Activated T-cell treated with anti-CD3 and anti-CD28 coated beads, Interleukin-2, amount 50 U/mL, for 4 hours (primary cell): ENCODE measurements at regions not wholly inside any gene's neighbourhood (a gene's known extent, or its start where the extent isn't known, plus 50 kb on each side); places are given as distances from the start of the nearest gene placed in this dataset.
A peak's percentile ranks its signal among the peaks of the same experiment; 100 is the strongest.

Experiments used
- ATAC-seq, 2 donors: fragments of 200-7000 bp; cut with Tn5 transposase; one replicate each; pipeline ENCODE4 v1.10.0; 2021
- DNase-seq: peaks from one replicate; pipeline ENCODE4 v3.0.0-alpha.2; 2020
- H3K27me3 Mint-ChIP-seq: one replicate; pipeline ENCODE4 v1.8.0; 2021; ENCODE audit warnings: low read depth, mixed read lengths
- H3K36me3 Mint-ChIP-seq: one replicate; pipeline ENCODE4 v1.8.0; 2022; ENCODE audit warnings: mixed read lengths; ENCODE audit not compliant: insufficient read depth
- H3K4me1 Mint-ChIP-seq: one replicate; pipeline ENCODE4 v1.8.0; 2021; ENCODE audit warnings: low read depth, mixed read lengths
- H3K4me3 Mint-ChIP-seq: one replicate; pipeline ENCODE4 v1.8.0; 2021; ENCODE audit warnings: mild to moderate bottlenecking, moderate library complexity, mixed read lengths
- H3K9me3 Mint-ChIP-seq: one replicate; pipeline ENCODE4 v1.8.0; 2021; ENCODE audit warnings: mixed read lengths

- peaks cover 54% of the 10 kb centered on the region for H3K27me3 Mint-ChIP-seq
- no peak for ATAC-seq
- no peaks in the 10 kb centered on the region for H3K9me3 Mint-ChIP-seq
- H3K4me3 Mint-ChIP-seq: no peak overlapping the region
- H3K36me3 Mint-ChIP-seq: no peaks in the 10 kb centered on the region
- no peaks in the 10 kb centered on the region for H3K4me1 Mint-ChIP-seq
- no peak for DNase-seq
Observed at GRCh38 chr5:73250645-73251044, 77.7 kb downstream of the TMEM174 start.

GRCh38 chr5:73242735-73243134 lies 69.7 kb downstream of the TMEM174 start:
- Mint-ChIP-seq H3K9me3 (no peaks in the 10 kb centered on the region), H3K4me3 (no peak overlapping the region), H3K36me3 (no peaks in the 10 kb centered on the region), H3K27me3 (peaks cover 30% of the 10 kb centered on the region), H3K4me1 (no peaks in the 10 kb centered on the region)
- no peak for ATAC-seq
- DNase-seq: no peak

GRCh38 chr5:73238873-73239272 lies 65.9 kb downstream of the TMEM174 start:
- ATAC-seq (no peak), DNase-seq (no peak)
- peaks cover 34% of the 10 kb centered on the region for H3K27me3 Mint-ChIP-seq
- H3K4me1 Mint-ChIP-seq: peaks cover 3% of the 10 kb centered on the region
- H3K4me3 Mint-ChIP-seq: no peak overlapping the region
- no peaks in the 10 kb centered on the region for H3K9me3 Mint-ChIP-seq
- no peaks in the 10 kb centered on the region for H3K36me3 Mint-ChIP-seq

- DNase-seq (no peak), ATAC-seq (no peak)
- peaks cover 22% of the 10 kb centered on the region for H3K4me1 Mint-ChIP-seq
- peaks cover 46% of the 10 kb centered on the region for H3K27me3 Mint-ChIP-seq
- H3K9me3 Mint-ChIP-seq: no peaks in the 10 kb centered on the region
- no peak overlapping the region for H3K4me3 Mint-ChIP-seq
- H3K36me3 Mint-ChIP-seq: no peaks in the 10 kb centered on the region
Observed at GRCh38 chr5:73236541-73237128, 63.6 kb downstream of the TMEM174 start.

- Mint-ChIP-seq H3K4me1 (peaks cover 24% of the 10 kb centered on the region), H3K27me3 (peaks cover 63% of the 10 kb centered on the region), H3K36me3 (no peaks in the 10 kb centered on the region), H3K4me3 (no peak overlapping the region), H3K9me3 (no peaks in the 10 kb centered on the region)
- DNase-seq: no peak
- no peak for ATAC-seq
Observed at GRCh38 chr5:73234204-73234555, 61.2 kb downstream of the TMEM174 start.

GRCh38 chr5:73233461-73234203 lies 60.6 kb downstream of the TMEM174 start:
- Mint-ChIP-seq H3K4me1 (peaks cover 24% of the 10 kb centered on the region), H3K27me3 (peaks cover 68% of the 10 kb centered on the region), H3K4me3 (peak overlapping the region; percentile 56), H3K9me3 (no peaks in the 10 kb centered on the region), H3K36me3 (no peaks in the 10 kb centered on the region)
- DNase-seq (no peak), ATAC-seq (peak; percentile 47 to 60)

GRCh38 chr5:73233053-73233460 lies 60.1 kb downstream of the TMEM174 start:
- Mint-ChIP-seq H3K27me3 (peaks cover 73% of the 10 kb centered on the region), H3K9me3 (no peaks in the 10 kb centered on the region), H3K36me3 (no peaks in the 10 kb centered on the region), H3K4me1 (peaks cover 24% of the 10 kb centered on the region), H3K4me3 (no peak overlapping the region)
- no peak for ATAC-seq
- DNase-seq: no peak

GRCh38 chr5:73232266-73233041 lies 59.5 kb downstream of the TMEM174 start:
- Mint-ChIP-seq H3K4me3 (peak overlapping the region; percentile 8), H3K36me3 (no peaks in the 10 kb centered on the region), H3K27me3 (peaks cover 78% of the 10 kb centered on the region), H3K4me1 (peaks cover 24% of the 10 kb centered on the region), H3K9me3 (no peaks in the 10 kb centered on the region)
- ATAC-seq (peak; percentile 15 to 36), DNase-seq (no peak)

- Mint-ChIP-seq H3K36me3 (no peaks in the 10 kb centered on the region), H3K4me1 (peaks cover 24% of the 10 kb centered on the region), H3K9me3 (no peaks in the 10 kb centered on the region), H3K27me3 (peaks cover 80% of the 10 kb centered on the region), H3K4me3 (no peak overlapping the region)
- ATAC-seq (no peak), DNase-seq (no peak)
Observed at GRCh38 chr5:73231246-73231778, 58.3 kb downstream of the TMEM174 start.

GRCh38 chr5:73230264-73231245 lies 57.6 kb downstream of the TMEM174 start:
- Mint-ChIP-seq H3K4me3 (no peak overlapping the region), H3K27me3 (peaks cover 77% of the 10 kb centered on the region), H3K36me3 (no peaks in the 10 kb centered on the region), H3K9me3 (no peaks in the 10 kb centered on the region), H3K4me1 (peaks cover 24% of the 10 kb centered on the region)
- ATAC-seq (no peak), DNase-seq (no peak)

- Mint-ChIP-seq H3K4me3 (no peak overlapping the region), H3K27me3 (peaks cover 77% of the 10 kb centered on the region), H3K36me3 (no peaks in the 10 kb centered on the region), H3K4me1 (peaks cover 22% of the 10 kb centered on the region), H3K9me3 (no peaks in the 10 kb centered on the region)
- DNase-seq: no peak
- no peak for ATAC-seq
Observed at GRCh38 chr5:73229271-73229670, 56.3 kb downstream of the TMEM174 start.

- Mint-ChIP-seq H3K36me3 (no peaks in the 10 kb centered on the region), H3K4me1 (peaks cover 16% of the 10 kb centered on the region), H3K4me3 (no peak overlapping the region), H3K9me3 (no peaks in the 10 kb centered on the region), H3K27me3 (peaks cover 76% of the 10 kb centered on the region)
- no peak for ATAC-seq
- DNase-seq: no peak
Observed at GRCh38 chr5:73228052-73228451, 55.1 kb downstream of the TMEM174 start.
